ENCODE measurements at regions not wholly inside any gene's neighbourhood (a gene's known extent, or its start where the extent isn't known, plus 50 kb on each side); places are given as distances from the start of the nearest gene placed in this dataset.

DNA sequence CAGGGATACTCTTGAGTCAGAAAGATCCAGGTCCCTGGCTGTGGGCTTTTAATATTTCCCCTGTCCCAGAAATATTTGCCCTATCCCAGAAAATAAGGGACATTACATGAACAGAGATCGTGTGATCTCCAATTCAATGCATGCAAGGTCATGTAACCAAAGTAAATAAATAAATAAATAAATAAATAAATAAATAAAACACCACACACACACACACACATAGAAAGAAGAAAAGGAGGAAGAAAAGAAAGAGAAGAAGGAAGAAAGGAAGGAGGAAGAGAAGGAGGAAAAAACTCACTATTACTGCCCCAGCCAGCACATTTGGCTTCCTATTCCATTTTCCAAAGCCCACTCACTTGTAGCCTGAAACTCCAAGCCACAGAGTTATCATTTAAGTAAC lies 117.9 kb upstream of the CFAP20DC start:
- Histone ChIP-seq H3K4me1 (no peaks in the 10 kb centered on the region), H3K27me3 (no peaks in the 10 kb centered on the region), H3K27ac (no peak overlapping the region), H3K9me3 (no peaks in the 10 kb centered on the region), H3K36me3 (no peaks in the 10 kb centered on the region), H3K4me3 (no peak overlapping the region)
- intact Hi-C loops (cut with DNase I): no loop called here
- TF ChIP-seq POLR2AphosphoS5 (IDR thresholded peaks at IDR 0.05; ENCODE audit: insufficient read depth in 1 of 2, low read depth in 1 of 2): no peak
- TF ChIP-seq, protein P1, sequence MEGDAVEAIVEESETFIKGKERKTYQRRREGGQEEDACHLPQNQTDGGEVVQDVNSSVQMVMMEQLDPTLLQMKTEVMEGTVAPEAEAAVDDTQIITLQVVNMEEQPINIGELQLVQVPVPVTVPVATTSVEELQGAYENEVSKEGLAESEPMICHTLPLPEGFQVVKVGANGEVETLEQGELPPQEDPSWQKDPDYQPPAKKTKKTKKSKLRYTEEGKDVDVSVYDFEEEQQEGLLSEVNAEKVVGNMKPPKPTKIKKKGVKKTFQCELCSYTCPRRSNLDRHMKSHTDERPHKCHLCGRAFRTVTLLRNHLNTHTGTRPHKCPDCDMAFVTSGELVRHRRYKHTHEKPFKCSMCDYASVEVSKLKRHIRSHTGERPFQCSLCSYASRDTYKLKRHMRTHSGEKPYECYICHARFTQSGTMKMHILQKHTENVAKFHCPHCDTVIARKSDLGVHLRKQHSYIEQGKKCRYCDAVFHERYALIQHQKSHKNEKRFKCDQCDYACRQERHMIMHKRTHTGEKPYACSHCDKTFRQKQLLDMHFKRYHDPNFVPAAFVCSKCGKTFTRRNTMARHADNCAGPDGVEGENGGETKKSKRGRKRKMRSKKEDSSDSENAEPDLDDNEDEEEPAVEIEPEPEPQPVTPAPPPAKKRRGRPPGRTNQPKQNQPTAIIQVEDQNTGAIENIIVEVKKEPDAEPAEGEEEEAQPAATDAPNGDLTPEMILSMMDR (IDR thresholded peaks at IDR 0.05): no peak
- TF ChIP-seq POLR2A (IDR thresholded peaks at IDR 0.05): no peak
- DNase-seq (ENCODE audit: extremely low spot score in 2 of 2): no peak

DNA sequence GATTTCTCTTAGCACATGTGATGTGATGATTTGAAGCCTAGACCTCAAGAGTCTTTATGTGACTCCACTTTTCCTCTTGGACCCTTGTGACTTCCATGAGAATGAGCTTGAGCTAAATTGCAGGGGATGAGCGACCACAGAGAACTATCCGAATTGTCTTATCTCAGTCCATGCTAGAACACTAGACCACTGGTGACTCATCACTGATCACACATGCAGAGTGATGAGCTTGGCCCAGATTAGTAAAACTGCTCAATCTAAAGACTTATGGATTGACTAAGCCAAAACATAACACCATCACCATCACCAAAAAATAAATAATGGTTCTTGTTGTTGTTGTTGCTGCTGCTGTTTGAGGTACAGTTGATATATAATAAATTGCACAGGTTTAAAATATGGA lies 114.1 kb upstream of the CFAP20DC start:
- Histone ChIP-seq H3K4me1 (no peaks in the 10 kb centered on the region), H3K4me3 (no peak overlapping the region), H3K27me3 (no peaks in the 10 kb centered on the region), H3K27ac (no peak overlapping the region), H3K36me3 (no peaks in the 10 kb centered on the region), H3K9me3 (no peaks in the 10 kb centered on the region)
- no peak for DNase-seq (ENCODE audit: extremely low spot score in 2 of 2)
- intact Hi-C loops (cut with DNase I): no loop called here
- TF ChIP-seq, protein P1 (IDR thresholded peaks at IDR 0.05): no peak
- no peak for TF ChIP-seq POLR2AphosphoS5 (IDR thresholded peaks at IDR 0.05; ENCODE audit: insufficient read depth in 1 of 2, low read depth in 1 of 2)
- TF ChIP-seq POLR2A (IDR thresholded peaks at IDR 0.05): no peak

DNA sequence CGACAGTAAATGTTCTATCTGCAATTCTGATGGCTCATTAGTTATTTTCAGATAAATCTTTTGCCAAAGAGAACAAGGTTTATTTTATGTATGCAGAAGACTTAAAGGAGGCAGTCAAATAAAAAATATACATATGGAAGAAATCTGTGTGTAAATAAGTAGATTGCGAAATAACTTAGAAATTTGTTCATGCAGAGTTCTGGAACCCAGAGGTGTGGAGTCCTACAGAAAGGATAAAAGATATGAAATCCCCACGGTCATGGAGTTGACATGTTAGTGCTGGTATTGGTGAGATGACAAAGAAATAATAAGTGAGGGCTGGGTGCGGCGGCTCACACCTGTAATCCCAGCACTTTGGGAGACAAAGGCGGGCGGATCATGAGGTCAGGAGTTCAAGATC lies 111.2 kb upstream of the CFAP20DC start:
- Histone ChIP-seq H3K4me3 (no peak overlapping the region), H3K27me3 (no peaks in the 10 kb centered on the region), H3K36me3 (no peaks in the 10 kb centered on the region), H3K27ac (no peak overlapping the region), H3K9me3 (no peaks in the 10 kb centered on the region), H3K4me1 (no peaks in the 10 kb centered on the region)
- intact Hi-C loops (cut with DNase I): no loop called here
- no peak for TF ChIP-seq POLR2A (IDR thresholded peaks at IDR 0.05)
- TF ChIP-seq POLR2AphosphoS5 (IDR thresholded peaks at IDR 0.05; ENCODE audit: insufficient read depth in 1 of 2, low read depth in 1 of 2): no peak
- TF ChIP-seq, protein P1 (IDR thresholded peaks at IDR 0.05): no peak
- no peak for DNase-seq (ENCODE audit: extremely low spot score in 2 of 2)

DNA sequence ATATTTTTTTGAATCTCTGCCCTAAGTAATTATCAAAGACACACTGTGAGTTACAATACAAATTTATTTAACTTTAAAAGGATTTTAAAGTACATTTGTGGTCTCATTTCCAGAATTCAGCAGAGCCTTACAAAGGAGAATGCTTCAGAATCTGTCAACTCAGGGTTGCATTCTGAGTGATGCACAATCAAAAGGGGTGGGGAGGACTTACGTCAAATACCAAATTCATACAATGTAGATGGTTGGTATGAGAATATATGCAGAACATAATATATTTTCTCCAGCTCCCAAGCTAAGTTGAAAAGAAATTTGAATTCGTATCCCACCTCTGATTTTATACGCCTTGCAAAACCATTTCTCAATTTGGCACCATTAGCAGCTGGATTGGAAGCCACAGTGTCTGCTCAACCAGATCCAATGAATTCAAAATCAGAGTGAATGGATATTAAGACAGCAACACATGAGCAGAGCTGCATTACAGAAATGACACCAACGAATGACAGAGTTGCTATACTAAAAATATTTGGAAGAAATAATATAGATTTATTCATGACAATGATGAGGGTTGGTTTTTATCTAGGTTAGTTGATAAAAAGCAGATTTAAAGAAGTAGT lies 110.4 kb upstream of the CFAP20DC start:
- Histone ChIP-seq H3K9me3 (no peaks in the 10 kb centered on the region), H3K27ac (no peak overlapping the region), H3K4me3 (no peak overlapping the region), H3K27me3 (no peaks in the 10 kb centered on the region), H3K36me3 (no peaks in the 10 kb centered on the region), H3K4me1 (no peaks in the 10 kb centered on the region)
- no peak for DNase-seq (ENCODE audit: extremely low spot score in 2 of 2)
- intact Hi-C loops (cut with DNase I): no loop called here
- TF ChIP-seq POLR2AphosphoS5 (IDR thresholded peaks at IDR 0.05; ENCODE audit: insufficient read depth in 1 of 2, low read depth in 1 of 2) (no peak), POLR2A (IDR thresholded peaks at IDR 0.05) (no peak)
- TF ChIP-seq, protein P1 (IDR thresholded peaks at IDR 0.05): no peak

DNA sequence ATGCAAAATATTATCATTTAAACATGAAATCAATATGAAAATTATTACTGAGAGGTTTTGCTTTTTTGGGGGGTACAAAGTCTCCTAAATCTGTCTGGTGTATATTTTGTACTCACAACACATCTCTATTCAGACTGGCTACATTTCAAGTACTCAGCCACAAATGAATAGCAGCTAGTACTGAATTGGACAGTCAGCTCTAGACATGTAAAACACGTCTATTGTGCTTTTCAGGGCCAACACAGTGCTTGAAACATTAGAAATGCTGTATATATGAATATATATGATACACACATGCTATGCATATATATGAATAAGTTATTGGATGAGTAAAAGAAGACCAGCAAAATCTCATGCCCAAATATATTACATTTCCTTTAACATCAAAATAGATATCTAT lies 103.8 kb upstream of the CFAP20DC start:
- no peaks in the 10 kb centered on the region for H3K36me3 ChIP-seq

More for the DNA sequence above, 103.8 kb upstream of the CFAP20DC start:
- Histone ChIP-seq H3K4me1 (no peaks in the 10 kb centered on the region), H3K27ac (no peak overlapping the region), H3K4me3 (no peak overlapping the region), H3K27me3 (no peaks in the 10 kb centered on the region), H3K9me3 (no peaks in the 10 kb centered on the region)
- intact Hi-C loops (cut with DNase I): no loop called here
- TF ChIP-seq, protein P1 (IDR thresholded peaks at IDR 0.05): no peak
- TF ChIP-seq POLR2AphosphoS5 (IDR thresholded peaks at IDR 0.05; ENCODE audit: insufficient read depth in 1 of 2, low read depth in 1 of 2) (no peak), POLR2A (IDR thresholded peaks at IDR 0.05) (no peak)
- no peak for DNase-seq (ENCODE audit: extremely low spot score in 2 of 2)

Data from vagina (tissue), 2 donors.